HL-60 (cell line): ENCODE measurements at regions not wholly inside any gene's neighbourhood (a gene's known extent, or its start where the extent isn't known, plus 50 kb on each side); places are given as distances from the start of the nearest gene placed in this dataset.
A peak's percentile ranks its signal among the peaks of the same experiment; 100 is the strongest.

Experiments
- DNase-seq, 2 experiments: peaks; one replicate each; pipeline ENCODE4 v3.0.0-alpha.2; 2010 to 2020; ENCODE audit warnings: low read depth in 1 of 2, low spot score in 1 of 2
- H3K27ac ChIP-seq: fragments of 250-450 bp; sonication (Bioruptor Pico); replicated peaks from 2 replicates; pipeline ENCODE4 v1.5.1; 2020; ENCODE audit warnings: mild to moderate bottlenecking, moderate library complexity
- H3K27me3 ChIP-seq: fragments of 250-450 bp; sonication (Bioruptor Pico); 2 replicates; pipeline ENCODE4 v1.5.1; 2021; ENCODE audit warnings: mild to moderate bottlenecking, moderate library complexity; ENCODE audit not compliant: insufficient read depth, poor library complexity, severe bottlenecking
- H3K4me3 ChIP-seq: replicated peaks from 2 replicates; pipeline ENCODE4 v1.5.1; 2011; ENCODE audit warnings: mild to moderate bottlenecking, control low read depth, low read length; ENCODE audit not compliant: insufficient read depth
- CTCF ChIP-seq: IDR thresholded peaks from one replicate; pipeline ENCODE4 v1.5.1; 2011; ENCODE audit warnings: low read length, control low read depth, inconsistent platforms; ENCODE audit not compliant: insufficient read depth
- GABPA ChIP-seq: IDR thresholded peaks from 2 replicates; pipeline ENCODE4 v1.6.1; 2012; ENCODE audit warnings: low read depth
- POLR2AphosphoS5 ChIP-seq: IDR thresholded peaks from 2 replicates; pipeline ENCODE4 v1.6.1; 2012; ENCODE audit warnings: low read depth
- REST ChIP-seq: IDR thresholded peaks from 2 replicates; pipeline ENCODE4 v1.6.1; 2012; ENCODE audit warnings: low read depth; ENCODE audit not compliant: insufficient replicate concordance
- SPI1 ChIP-seq: IDR thresholded peaks from 2 replicates; pipeline ENCODE4 v1.6.1; 2012; ENCODE audit warnings: low read depth, mild to moderate bottlenecking, borderline replicate concordance

GRCh38 chr6:10256113-10256690 lies 158.7 kb downstream of the TFAP2A start:
- H3K4me3 ChIP-seq, result no peak overlapping the region
- H3K27ac ChIP-seq, result no peak overlapping the region
- no peak for TF ChIP-seq POLR2AphosphoS5
- TF ChIP-seq REST, result no peak
- peak; percentile 14 for TF ChIP-seq CTCF
- TF ChIP-seq GABPA, result no peak
- TF ChIP-seq SPI1, result no peak
- peak in 1 of 2 experiments; percentile 19 for DNase-seq
- H3K27me3 ChIP-seq, result no peaks in the 10 kb centered on the region

GRCh38 chr6:10250655-10251220 lies 164.1 kb downstream of the TFAP2A start:
- TF ChIP-seq GABPA, result no peak
- TF ChIP-seq CTCF, result no peak
- no peak for TF ChIP-seq POLR2AphosphoS5
- TF ChIP-seq REST, result no peak
- TF ChIP-seq SPI1, result no peak
- no peak overlapping the region for H3K27ac ChIP-seq
- H3K4me3 ChIP-seq, result no peak overlapping the region
- no peaks in the 10 kb centered on the region for H3K27me3 ChIP-seq
- DNase-seq, result no peak

GRCh38 chr6:10248378-10248843 lies 166.5 kb downstream of the TFAP2A start:
- Histone ChIP-seq H3K4me3 (no peak overlapping the region), H3K27me3 (no peaks in the 10 kb centered on the region), H3K27ac (no peak overlapping the region)
- TF ChIP-seq CTCF (no peak), SPI1 (peak; percentile 97), REST (no peak), POLR2AphosphoS5 (no peak), GABPA (0 out of 2 replicates have a peak, but pooled peaks have one; percentile 12)
- peak; percentile 50 to 54 for DNase-seq
